Activated effector memory CD4-positive, alpha-beta T cell treated with anti-CD3 and anti-CD28 coated beads, Interleukin-2, amount 50 U/mL, for 16 hours (primary cell): ENCODE measurements at regions not wholly inside any gene's neighbourhood (a gene's known extent, or its start where the extent isn't known, plus 50 kb on each side); places are given as distances from the start of the nearest gene placed in this dataset.
"Not testable (repeated sequence)": the region's sequence is repeated elsewhere in the genome, so short reads cannot be mapped to it uniquely, and the experiment has no call there.

ENCODE experiments used
- DNase-seq: peaks from one replicate; pipeline ENCODE4 v3.0.0-alpha.2; 2020

GRCh38 chr14:26293909-26294308 is 303.9 kb downstream of the NOVA1 start:
- DNase-seq, result no peak

DNA sequence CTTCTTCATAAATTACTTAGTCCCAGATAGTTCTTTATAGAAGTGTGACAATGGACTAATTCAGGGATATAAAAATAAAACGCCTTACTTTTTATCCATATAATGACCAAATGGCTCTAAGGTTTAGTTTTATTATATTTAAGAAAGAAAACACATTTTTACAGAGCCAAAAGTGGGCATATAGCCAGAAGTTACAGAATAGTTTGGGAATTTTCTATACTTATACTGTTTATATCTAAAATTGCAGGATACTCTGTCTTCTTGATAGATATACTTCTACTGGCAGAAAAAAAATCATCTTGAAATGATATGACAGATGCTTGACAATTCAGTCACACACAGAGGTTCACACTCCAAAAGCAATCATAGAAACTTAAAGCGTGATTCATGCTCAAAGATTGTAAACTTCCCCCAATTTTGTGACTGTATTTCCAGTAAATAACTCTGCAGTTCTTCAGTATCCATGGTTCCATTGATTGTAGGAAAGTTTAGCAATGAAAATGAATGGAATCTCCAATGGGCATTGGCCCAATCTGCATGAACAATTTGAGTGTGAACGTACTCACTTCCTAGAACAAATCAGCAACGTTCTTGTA is 307.8 kb downstream of the NOVA1 start:
- no peak for DNase-seq

DNA sequence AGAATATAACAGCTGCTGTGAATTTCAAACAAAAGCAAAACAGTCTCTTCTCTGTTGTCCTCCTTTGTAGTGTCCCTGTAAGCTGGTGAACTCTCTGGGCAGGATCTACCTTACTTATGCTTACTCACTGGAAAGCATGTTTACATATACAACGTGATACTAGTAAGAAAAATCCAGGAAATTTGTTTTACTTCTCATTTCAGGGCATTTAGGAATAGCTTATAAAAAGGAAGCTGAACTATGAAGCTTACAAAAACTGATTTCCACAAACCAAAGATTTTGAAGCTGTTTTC is 311.0 kb downstream of the NOVA1 start:
- no peak for DNase-seq

DNA sequence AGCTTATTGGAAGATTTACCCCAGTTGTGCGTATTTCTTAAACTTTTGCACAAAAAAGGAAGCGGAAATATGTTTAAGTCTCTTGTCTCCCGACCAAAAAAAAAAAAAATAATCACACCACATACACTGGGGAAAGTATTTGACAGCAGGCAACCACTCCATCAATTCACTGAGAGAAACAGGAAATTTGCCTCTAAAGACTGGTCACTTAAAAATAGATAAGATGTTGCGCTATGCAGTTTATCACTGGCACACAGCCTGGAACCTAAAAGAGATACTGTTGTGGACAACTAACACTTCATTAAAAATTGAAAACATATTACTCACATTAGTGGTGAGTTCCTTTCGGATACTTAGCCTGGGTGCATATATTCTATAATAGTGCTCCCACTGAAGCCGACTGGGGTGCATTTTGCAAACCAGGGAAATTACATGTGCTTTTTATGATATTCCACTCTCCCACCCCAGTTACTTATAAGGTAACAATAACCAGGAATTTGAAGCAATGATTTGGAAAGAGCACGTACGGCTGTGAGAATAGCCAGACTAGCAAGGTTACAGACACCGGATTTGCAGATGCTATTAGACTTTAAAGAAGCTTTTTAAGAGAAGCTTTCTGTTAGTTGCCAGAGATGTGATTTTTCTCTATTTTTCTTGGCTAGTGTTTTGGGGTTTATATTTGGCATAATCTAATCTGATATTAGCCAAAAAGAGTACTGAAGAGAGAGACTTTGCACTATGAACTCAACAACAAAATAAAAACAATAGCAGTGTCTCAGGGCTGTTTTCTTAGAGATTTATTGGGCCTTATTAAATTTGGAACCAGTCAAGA is 311.5 kb downstream of the NOVA1 start:
- DNase-seq, result no peak

DNA sequence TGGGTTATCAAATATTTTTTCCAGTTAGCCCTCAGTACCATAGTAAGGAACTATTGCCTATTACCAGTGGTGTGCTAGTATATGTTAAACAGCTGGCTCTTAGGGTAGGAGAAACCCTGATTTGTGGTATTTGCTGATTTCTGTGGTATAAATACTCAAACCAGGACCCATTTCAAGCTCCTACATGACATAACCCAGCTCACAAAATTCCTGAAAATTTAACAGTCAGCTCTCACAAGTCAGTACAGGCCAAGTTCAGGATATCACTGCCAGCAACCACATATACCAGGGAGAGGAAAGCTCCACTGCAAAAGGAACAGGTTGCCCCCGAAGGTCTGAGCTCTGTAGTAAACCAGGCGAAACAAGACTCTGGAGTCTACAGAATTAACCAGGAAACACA is 315.3 kb downstream of the NOVA1 start:
- DNase-seq, result no peak

GRCh38 chr14:26282011-26282410 is 315.8 kb downstream of the NOVA1 start:
- DNase-seq, result not testable (repeated sequence)

- DNase-seq, result no peak
Measured at GRCh38 chr14:26281280-26281998, 316.4 kb downstream of the NOVA1 start.

DNA sequence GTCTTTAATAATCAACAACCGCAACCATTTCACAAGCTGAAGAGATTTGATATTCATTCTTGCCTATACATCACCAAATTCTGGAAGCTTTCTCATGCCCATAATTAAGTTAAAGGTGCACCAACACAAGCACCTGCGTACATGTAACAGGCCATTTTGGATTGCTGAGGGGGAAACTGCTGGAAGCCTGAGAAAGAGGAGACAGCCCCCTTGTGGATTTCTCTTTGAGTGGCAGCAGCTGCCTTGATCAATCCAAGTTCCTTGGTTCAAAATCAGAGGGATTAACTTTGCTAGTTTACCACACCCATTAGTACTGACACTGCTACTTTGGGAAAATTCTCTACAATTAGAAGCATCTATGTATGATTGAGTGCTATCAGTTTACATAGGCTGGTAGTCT is 321.1 kb downstream of the NOVA1 start:
- no peak for DNase-seq

- DNase-seq, result no peak
Measured at GRCh38 chr14:26265170-26265685, 332.6 kb downstream of the NOVA1 start.

DNA sequence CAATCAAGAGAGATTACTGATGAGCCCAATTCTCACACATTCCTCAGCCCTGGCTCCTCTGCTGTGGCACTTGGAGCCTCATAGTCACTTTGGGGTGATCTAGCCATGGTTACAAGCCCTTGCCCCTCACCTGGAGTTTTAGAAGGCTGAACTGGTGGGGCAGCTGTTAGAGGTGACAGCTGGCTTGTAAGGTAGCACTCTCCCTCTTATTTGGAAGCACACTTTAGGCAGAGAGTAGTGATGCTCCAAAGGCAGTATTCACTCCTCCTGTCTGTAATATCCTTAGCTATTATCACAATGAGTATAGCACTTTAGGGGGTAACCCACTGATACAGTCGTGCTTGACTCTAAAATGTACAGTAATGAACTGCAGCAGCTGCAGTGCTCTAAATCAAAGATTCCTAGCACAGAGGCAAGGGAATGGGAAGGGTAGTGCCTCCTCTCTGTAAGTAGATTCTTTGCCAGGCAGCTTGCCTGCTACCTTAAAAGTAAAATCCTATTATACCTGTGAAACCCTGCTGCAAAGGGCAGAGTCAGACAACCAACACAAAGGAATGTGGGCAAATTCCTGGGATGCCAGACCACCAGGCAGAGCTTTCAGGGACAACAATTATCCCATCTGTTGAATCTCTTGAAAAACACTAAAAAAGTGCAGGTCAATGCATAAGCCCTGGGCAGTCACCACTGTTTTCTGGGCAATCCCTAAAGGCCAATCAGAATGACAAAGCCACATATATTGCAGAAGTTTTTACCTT is 336.3 kb downstream of the NOVA1 start:
- DNase-seq, result no peak

DNA sequence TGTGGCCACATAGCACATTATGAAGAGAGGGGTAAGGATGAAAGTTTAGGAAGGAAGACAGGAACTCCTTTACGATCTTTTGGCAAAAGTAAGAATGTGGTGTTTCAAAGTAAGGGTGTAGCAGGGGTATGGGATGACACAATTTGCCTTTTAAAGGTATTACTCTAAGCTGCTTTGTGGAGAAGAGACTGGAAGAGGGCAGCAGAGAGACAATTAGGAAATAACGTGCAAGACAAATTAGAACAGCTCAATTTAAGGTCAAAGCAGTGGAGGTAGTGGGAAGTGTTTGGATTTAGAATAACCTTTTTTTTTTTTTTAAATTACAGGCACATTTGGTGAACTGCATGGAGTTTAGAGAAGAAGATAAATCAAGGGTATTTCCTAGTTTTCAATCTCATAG is 342.6 kb downstream of the NOVA1 start:
- no peak for DNase-seq

DNA sequence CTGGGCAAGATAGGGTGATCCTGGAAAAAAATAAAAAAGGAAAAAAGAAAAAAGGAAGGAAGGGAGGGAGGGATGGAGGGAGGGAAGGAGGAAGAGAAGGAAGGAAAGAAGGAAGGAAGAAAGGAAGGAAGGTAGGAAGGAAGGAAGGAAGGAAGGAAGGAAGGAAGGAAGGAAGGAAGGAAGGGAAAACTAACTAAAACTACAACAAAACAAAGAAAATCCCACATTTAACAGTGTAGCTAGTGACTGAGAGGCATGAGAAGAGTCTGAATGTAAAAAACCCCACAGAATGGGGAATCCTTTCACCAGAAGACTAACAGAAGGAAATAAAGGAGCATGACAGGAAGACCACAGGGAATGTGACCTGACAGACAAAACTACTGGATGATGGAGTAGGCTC is 345.7 kb downstream of the NOVA1 start:
- no peak for DNase-seq

DNA sequence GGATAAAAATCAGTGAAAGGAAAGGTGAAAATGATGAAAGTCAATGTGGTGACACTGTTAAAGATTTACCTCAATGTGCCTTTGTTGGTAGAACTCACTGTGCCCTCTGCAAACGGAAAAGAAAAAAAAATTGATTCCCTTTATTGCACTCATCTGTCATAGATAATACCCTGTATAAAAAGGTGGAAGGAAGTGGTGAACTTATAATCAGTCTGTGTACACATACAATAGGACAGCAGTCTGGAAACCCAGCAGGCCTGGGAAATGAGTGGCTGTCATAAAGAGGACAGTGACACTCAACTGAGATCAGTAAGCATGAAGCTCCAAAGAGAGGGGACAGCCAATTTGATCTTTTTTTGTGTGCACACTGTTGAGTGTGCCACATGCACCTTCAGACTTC is 364.7 kb downstream of the NOVA1 start:
- DNase-seq, result no peak

DNA sequence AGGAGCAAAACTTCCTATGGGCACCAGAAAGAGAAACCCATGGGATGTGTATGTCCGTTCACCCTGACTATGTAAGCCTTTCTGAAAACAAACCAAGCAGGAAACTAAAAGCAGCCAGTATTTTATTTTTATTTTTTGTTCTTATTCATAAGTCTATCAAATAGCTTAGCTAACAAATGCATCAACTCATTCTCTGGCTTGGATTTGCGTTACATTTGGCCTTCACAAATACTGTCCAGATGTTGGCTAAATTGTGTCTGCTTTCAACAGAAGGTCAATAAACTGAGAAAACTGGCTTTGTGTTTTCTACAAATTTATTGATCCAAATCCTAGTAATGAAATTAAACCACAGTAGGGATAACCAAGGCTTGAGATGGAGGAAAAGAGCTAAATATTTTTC is 379.0 kb downstream of the NOVA1 start:
- DNase-seq, result no peak

DNA sequence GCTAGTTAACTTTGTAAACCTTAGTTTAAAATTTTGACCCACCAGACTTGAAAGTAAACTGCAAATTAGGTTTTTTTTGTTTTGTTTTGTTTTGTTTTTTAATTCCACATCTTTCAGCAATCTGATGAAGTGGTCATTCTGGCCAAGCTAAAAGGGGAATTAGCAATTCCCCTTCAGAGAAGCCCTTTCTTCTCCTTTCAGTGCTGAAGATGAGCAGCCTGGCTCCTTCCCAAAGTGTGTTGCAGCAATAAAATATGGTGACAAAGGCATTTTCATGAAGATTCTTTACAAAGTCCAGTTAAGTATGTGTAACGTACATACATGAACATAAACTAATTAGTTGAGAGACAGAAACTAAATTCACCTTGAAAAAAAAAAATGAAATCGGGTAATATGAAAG is 380.1 kb downstream of the NOVA1 start:
- no peak for DNase-seq

GRCh38 chr14:26216786-26217185 is 381.0 kb downstream of the NOVA1 start:
- DNase-seq, result no peak

- DNase-seq, result no peak
Measured at GRCh38 chr14:26213846-26214575, 383.8 kb downstream of the NOVA1 start.

DNA sequence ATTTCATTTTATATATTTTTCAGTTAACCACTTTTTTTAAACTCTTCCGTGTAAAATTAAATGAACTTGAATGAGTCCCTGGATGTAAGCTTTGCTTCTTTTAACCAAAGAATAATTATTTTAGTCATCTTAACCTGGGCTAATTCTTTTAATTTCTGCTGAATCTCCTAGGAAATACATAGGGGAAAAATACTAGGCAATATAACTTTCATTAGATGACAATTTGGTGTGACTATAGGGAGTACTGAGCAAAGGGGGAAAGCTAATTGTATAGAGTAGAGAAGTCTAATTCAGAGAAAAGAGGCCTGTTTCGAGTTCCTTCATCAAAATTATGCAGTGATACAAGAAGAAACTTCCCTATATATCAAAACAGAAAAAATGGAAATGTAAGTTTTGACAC is 388.1 kb downstream of the NOVA1 start:
- no peak for DNase-seq

DNA sequence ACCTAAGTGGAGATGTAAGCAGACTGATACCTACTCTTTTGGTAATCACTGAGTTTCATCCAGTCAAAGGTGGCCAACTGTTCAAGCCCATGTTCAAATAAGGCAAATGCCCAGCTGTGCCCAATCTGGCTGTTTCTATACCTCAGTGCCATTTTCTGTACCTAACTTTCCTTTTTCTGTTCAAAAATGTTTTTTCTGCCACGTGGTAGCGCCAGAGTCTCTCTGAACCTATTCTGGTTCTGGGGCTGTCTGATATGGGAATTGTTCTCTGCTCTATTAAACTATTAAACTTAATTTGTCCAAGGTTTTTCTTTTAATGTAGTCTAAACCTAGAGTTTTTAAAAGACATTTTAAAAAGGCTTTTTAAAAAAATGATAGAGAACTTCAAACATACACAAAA is 391.2 kb downstream of the NOVA1 start:
- no peak for DNase-seq

- DNase-seq, result no peak
Measured at GRCh38 chr14:26204728-26205479, 392.9 kb downstream of the NOVA1 start.

DNA sequence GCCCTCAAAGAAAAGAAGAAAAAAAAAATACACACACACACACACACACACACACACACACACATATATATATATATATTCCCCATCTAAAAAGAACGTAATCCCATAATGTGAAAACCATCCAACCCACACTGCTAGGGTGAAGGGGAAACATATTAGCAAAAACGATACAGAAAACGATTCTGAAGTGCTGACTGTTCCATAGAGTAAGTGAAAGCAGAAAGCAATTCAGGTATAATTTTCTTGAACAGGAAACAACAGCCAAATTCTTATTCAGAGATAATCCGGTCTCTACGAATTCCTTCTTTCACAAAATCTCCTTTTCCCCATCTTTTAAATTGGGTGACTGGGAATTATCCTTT is 393.5 kb downstream of the NOVA1 start:
- DNase-seq, result no peak

DNA sequence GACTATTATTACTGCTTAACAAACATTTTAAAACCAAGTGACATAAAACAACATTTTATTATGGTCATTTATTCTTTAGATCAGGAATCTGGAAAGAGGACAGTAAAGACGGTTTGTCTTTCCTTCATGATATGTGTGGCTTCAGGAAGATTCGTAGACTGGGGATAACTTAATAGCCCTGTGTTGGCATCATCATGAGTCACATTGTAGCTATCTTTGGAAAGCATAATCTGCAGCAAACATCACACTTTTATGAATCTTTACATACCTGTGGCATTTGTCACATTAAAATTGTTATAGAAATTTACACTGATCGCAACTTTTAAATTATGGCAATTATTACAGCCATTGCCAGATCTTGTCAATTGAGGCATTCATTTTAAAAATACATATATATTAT is 397.1 kb downstream of the NOVA1 start:
- DNase-seq, result no peak
